ENCODE measurements at regions not wholly inside any gene's neighbourhood (a gene's known extent, or its start where the extent isn't known, plus 50 kb on each side); places are given as distances from the start of the nearest gene placed in this dataset.

GRCh38 chr10:8700689-8701088 is 646.2 kb downstream of the GATA3 start:
- TF ChIP-seq EZH2 (IDR thresholded peaks at IDR 0.05; ENCODE audit: insufficient read depth, poor library complexity, severe bottlenecking) (no peak), EZH2phosphoT487 (IDR thresholded peaks at IDR 0.05; ENCODE audit: insufficient read depth, low read depth) (no peak)
